ENCODE measurements at regions not wholly inside any gene's neighbourhood (a gene's known extent, or its start where the extent isn't known, plus 50 kb on each side); places are given as distances from the start of the nearest gene placed in this dataset.

DNA sequence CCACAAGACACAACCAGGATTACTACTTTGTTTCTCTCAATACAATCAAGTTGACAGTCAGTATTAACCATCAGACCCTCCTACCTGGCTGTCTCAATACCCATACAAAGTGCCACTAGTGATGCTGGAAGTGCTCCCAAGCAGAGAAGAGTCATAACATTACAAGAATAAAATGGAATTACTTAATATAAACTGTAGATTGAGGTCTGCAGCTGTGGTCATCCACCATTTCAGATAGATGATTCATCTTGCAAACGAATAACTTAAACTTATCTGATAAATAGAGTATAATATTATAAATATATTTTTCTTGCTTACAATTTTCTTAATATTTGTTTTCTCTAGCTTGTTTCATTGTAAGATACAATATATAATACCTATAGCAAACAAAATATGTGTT, 1034.2 kb upstream of the PCDH10 start:
- TF ChIP-seq, protein P1, sequence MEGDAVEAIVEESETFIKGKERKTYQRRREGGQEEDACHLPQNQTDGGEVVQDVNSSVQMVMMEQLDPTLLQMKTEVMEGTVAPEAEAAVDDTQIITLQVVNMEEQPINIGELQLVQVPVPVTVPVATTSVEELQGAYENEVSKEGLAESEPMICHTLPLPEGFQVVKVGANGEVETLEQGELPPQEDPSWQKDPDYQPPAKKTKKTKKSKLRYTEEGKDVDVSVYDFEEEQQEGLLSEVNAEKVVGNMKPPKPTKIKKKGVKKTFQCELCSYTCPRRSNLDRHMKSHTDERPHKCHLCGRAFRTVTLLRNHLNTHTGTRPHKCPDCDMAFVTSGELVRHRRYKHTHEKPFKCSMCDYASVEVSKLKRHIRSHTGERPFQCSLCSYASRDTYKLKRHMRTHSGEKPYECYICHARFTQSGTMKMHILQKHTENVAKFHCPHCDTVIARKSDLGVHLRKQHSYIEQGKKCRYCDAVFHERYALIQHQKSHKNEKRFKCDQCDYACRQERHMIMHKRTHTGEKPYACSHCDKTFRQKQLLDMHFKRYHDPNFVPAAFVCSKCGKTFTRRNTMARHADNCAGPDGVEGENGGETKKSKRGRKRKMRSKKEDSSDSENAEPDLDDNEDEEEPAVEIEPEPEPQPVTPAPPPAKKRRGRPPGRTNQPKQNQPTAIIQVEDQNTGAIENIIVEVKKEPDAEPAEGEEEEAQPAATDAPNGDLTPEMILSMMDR (optimal IDR thresholded peaks at IDR 0.05 in 1 of 3, IDR thresholded peaks at IDR 0.05 in 1 of 3, conservative IDR thresholded peaks at IDR 0.05 in 1 of 3; ENCODE audit: extremely low read depth in 1 of 3, insufficient read depth in 2 of 3, low read length in 3 of 3), result no peak
- no peak for TF ChIP-seq EZH2 (IDR thresholded peaks at IDR 0.05; ENCODE audit: low read length)
